ENCODE measurements at regions not wholly inside any gene's neighbourhood (a gene's known extent, or its start where the extent isn't known, plus 50 kb on each side); places are given as distances from the start of the nearest gene placed in this dataset.

DNA sequence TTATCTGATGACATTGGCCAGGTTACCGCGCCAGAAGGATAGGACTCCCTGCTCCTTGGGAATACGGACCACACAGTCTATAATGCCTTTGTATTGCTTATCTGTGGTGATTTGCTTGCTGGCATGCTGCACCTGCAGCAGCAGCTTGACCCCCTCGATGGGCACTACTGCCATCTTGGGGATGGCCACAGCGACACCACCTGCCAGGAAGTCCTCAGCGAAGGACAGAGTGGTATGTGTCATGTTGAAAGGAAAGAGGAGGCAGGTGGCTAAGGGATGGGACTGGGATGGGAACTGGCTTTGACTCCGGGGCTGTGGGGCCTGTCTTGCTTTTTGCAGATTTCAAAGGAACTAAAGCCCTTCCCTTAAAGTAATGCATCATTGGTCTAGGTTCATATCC lies 50.3 kb upstream of the ACO1 start:
- Histone ChIP-seq H3K4me3 (no peak overlapping the region), H3K9me3 (peaks cover 0 to 9% (median 0%) of the 10 kb centered on the region in 11 donors), H3K27ac (no peak overlapping the region), H3K4me1 (no peaks in the 10 kb centered on the region), H3K27me3 (no peaks in the 10 kb centered on the region), H3K36me3 (no peaks in the 10 kb centered on the region)
- DNase-seq (no peak), ATAC-seq (no peak)
- TF ChIP-seq CTCF (IDR thresholded peaks at IDR 0.05): no peak
- intact Hi-C loops (cut with DNase I): no loop called here
- 79 to 83% methylated on average over 7 of the region's 7 CpGs for WGBS, 2 donors

Small RNAs in the stretch of these regions (microRNA-seq; reads per million reads assigned to microRNA genes)
- 1.0 to 2.4 reads per million in 2 donors for gene MIR873
- 1.8 to 2.0 reads per million in 2 donors for gene MIR876
